Neutrophil (primary cell): ENCODE measurements at regions not wholly inside any gene's neighbourhood (a gene's known extent, or its start where the extent isn't known, plus 50 kb on each side); places are given as distances from the start of the nearest gene placed in this dataset.

Experiments used
- H3K27ac ChIP-seq: fragments of 200-600 bp; sonication (generic); 2 replicates; pipeline ENCODE4 v1.5.1; 2016; ENCODE audit warnings: mild to moderate bottlenecking, moderate library complexity
- H3K27me3 ChIP-seq: fragments of 200-600 bp; sonication (generic); 2 replicates; pipeline ENCODE4 v1.6.0; 2016; ENCODE audit warnings: mild to moderate bottlenecking
- H3K36me3 ChIP-seq: fragments of 200-600 bp; sonication (generic); 2 replicates; pipeline ENCODE4 v1.5.1; 2017
- H3K4me1 ChIP-seq, 2 experiments: fragments of 200-600 bp in 1 of 2; sonication (generic) in 1 of 2; 1 replicate in 1 of 2; 2 replicates in 1 of 2; pipeline versions ENCODE4 v1.5.1 to v1.6.1; 2013 to 2016; ENCODE audit warnings: low read depth in 1 of 2, low read length in 1 of 2, mild to moderate bottlenecking in 1 of 2, moderate library complexity in 1 of 2; ENCODE audit not compliant: control insufficient read depth in 1 of 2, insufficient read depth in 1 of 2
- H3K4me3 ChIP-seq, 2 experiments: fragments of 200-600 bp in 1 of 2; sonication (generic) in 1 of 2; 1 replicate in 1 of 2; 2 replicates in 1 of 2; pipeline ENCODE4 v1.5.1; 2013 to 2016; ENCODE audit warnings: low read depth in 1 of 2, low read length in 1 of 2, mild to moderate bottlenecking in 1 of 2, moderate library complexity in 1 of 2
- H3K9me3 ChIP-seq: fragments of 200-600 bp; sonication (generic); 2 replicates; pipeline ENCODE4 v1.5.1; 2016
- CTCF ChIP-seq: fragments of 200-600 bp; sonication (generic); IDR thresholded peaks from 2 replicates; pipeline ENCODE4 v1.5.1; 2016; ENCODE audit warnings: antibody characterized with exemption

- no peaks in the 10 kb centered on the region for H3K36me3 ChIP-seq
- TF ChIP-seq CTCF, result no peak
- no peak overlapping the region for H3K27ac ChIP-seq
- no peak overlapping the region for H3K4me3 ChIP-seq
- no peaks in the 10 kb centered on the region for H3K27me3 ChIP-seq
- no peaks in the 10 kb centered on the region for H3K9me3 ChIP-seq
- H3K4me1 ChIP-seq, result no peaks in the 10 kb centered on the region
Measured at GRCh38 chr7:79736418-79736817, 283.0 kb upstream of the MAGI2 start.

- H3K4me3 ChIP-seq, result no peak overlapping the region
- no peaks in the 10 kb centered on the region for H3K27me3 ChIP-seq
- no peaks in the 10 kb centered on the region for H3K4me1 ChIP-seq
- no peak overlapping the region for H3K27ac ChIP-seq
- H3K36me3 ChIP-seq, result no peaks in the 10 kb centered on the region
- no peak for TF ChIP-seq CTCF
- H3K9me3 ChIP-seq, result no peaks in the 10 kb centered on the region
Measured at GRCh38 chr7:79735012-79735411, 281.5 kb upstream of the MAGI2 start.

GRCh38 chr7:79734181-79734580, 280.7 kb upstream of the MAGI2 start:
- TF ChIP-seq CTCF, result no peak
- Histone ChIP-seq H3K27me3 (no peaks in the 10 kb centered on the region), H3K4me3 (no peak overlapping the region), H3K4me1 (no peaks in the 10 kb centered on the region), H3K27ac (no peak overlapping the region), H3K36me3 (no peaks in the 10 kb centered on the region), H3K9me3 (no peaks in the 10 kb centered on the region)

GRCh38 chr7:79732535-79732934, 279.1 kb upstream of the MAGI2 start:
- Histone ChIP-seq H3K36me3 (no peaks in the 10 kb centered on the region), H3K27ac (no peak overlapping the region), H3K4me3 (no peak overlapping the region), H3K27me3 (no peaks in the 10 kb centered on the region), H3K4me1 (no peaks in the 10 kb centered on the region), H3K9me3 (no peaks in the 10 kb centered on the region)
- no peak for TF ChIP-seq CTCF

GRCh38 chr7:79730971-79731370, 277.5 kb upstream of the MAGI2 start:
- no peak for TF ChIP-seq CTCF
- no peak overlapping the region for H3K27ac ChIP-seq

More at GRCh38 chr7:79730971-79731370, 277.5 kb upstream of the MAGI2 start:
- Histone ChIP-seq H3K27me3 (no peaks in the 10 kb centered on the region), H3K4me1 (no peaks in the 10 kb centered on the region), H3K9me3 (no peaks in the 10 kb centered on the region), H3K4me3 (no peak overlapping the region), H3K36me3 (no peaks in the 10 kb centered on the region)
